Middle frontal gyrus (tissue), 1 donor: ENCODE measurements at regions not wholly inside any gene's neighbourhood (a gene's known extent, or its start where the extent isn't known, plus 50 kb on each side); places are given as distances from the start of the nearest gene placed in this dataset.
"Not testable (repeated sequence)": the region's sequence is repeated elsewhere in the genome, so short reads cannot be mapped to it uniquely, and the experiment has no call there.

Experiments
- DNase-seq: peaks from one replicate; pipeline ENCODE4 v3.0.0-alpha.2; 2015; ENCODE audit warnings: low spot score; ENCODE audit errors: extremely low spot score

DNA sequence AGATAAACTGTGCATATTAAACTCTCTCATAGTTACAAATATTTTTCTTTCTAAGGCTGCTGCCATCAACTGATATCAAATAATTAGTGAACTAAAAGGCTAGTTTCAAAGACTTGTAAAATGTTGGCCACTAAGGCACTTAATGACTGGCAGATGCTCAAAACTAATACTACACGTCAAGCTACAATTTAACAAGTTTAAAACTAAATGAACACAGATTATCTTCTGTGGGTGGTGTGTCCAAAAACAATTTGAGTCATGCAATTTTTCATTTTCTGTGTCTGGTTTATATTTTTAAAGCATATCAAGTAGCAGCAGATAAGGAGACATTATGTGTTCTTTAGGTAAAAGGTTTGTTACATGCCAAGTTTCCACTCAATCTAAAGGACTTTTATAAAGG, 665.1 kb downstream of the EFNA5 start:
- DNase-seq = no peak

DNA sequence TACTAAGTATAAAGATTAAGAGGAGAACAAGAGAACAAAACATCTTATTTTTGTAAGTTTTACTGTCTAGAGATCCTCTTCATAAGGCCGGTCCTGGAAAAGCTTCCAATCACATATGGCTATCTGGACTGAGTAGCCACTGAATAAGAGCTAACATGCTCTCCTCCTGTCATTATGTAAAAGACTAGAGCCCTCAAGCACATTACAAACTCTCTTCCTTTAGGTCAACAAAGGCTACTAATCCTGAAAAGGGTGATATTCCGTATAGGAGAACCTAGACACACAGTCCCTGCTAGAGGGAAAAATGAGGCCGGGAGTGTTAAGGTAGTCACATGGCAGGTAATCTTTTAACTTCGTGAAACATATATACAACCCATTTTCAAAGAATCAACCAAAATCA, 665.6 kb downstream of the EFNA5 start:
- no peak for DNase-seq

DNA sequence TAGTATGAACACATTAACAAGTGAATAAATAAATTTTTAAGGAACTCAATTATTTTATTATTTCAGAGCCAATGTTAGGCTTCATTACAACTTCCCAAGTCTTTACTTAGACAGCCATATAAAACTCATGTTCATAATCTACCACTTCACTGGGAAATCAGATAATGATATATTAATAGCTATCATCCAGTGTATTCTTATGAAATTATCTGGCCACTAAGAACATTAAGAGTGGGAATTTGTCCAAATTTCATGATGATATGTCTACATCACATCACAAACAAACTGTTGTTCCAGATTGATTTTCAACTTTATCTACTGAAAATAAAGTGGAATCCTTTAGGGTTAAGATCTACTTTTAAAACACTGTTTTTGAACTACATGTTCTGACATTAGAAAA, 668.6 kb downstream of the EFNA5 start:
- DNase-seq = no peak

DNA sequence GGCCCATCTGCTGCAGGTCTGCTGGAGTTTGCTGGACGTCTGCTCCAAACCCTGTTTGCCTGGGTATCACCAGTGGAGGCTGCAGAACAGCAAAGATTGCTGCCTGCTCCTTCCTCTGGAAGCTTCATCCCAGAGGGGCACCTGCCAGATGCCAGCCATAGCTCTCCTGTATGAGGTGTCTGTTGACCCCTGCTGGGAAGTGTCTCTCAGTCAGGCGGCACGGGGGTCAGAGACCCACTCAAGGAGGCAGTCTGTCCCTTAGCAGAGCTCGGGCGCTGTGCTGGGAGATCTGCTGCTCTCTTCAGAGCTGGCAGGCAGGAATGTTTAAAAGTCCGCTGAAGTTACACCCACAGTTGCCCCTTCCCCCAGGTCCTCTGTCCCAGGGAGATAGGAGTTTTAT, 671.2 kb downstream of the EFNA5 start:
- DNase-seq = not testable (repeated sequence)

DNA sequence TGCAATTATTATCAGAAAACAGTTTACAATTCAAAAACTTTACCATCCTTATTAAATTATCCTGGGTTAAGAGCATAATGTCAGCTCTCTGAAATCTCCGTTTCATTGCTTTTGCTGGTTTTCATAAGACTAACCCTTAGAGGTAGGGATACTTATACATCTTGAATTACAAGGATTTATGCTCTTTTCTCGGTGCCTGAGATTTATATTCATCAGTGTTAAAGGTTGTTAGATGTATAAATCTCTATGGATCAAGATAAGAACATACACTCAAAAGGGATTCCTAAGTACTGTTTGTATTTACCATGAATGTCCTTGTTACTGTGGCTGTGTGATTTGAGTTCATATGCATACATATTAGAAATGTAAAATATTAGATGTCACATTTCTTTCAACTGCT, 684.7 kb downstream of the EFNA5 start:
- DNase-seq = no peak

DNA sequence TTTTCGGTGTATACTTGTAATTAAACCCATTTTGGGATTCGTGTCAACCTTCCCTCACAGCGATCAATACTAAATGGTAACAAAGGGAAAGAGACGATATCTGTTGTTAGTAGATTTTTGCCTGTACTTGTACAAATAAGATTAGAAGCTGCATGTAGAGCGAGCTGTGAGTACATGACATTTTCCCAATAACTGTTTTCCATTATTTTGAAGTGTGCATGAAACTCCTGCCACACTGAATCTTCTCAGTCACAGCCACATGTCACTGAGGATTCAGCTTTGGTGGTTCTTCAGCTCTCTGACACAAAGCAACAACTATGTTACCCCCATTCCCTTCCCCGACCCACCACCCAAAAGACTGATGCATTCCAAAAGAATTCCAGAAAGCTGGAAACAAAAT, 685.6 kb downstream of the EFNA5 start:
- no peak for DNase-seq

DNA sequence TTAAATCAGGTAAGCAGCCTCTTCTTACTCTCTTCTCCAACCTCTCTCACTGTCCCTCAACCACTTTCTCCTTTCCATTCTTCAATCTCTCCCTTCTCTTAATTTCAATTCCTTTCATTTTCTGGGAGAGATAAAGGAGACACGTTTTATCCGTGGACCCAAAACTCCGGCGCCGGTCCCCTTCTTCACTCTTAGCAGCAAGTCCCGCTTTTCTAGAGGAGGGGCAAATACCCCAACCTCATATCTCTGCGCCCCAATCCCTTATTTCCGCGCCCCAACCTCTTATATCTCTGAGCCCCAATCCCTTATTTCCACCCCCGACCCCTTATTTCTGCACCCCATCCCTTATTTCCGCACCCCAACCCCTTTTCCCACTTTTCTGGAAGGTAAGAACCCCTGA, 691.6 kb downstream of the EFNA5 start:
- not testable (repeated sequence) for DNase-seq

DNA sequence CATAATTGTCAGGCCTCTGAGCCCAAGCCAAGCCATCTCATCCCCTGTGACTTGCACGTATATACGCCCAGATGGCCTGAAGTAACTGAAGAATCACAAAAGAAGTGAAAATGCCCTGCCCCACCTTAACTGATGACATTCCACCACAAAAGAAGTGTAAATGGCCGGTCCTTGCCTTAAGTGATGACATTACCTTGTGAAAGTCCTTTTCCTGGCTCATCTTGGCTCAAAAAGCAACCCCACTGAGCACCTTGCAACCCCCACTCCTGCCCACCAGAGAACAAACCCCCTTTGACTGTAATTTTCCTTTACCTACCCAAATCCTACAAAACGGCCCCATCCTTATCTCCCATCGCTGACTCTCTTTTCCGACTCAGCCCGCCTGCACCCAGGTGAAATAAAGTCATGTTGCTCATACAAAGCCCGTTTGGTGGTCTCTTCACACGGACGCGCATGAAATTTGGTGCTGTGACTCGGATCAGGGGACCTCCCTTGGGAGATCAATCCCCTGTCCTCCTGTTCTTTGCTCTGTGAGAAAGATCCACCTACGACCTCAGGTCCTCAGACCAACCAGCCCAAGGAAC, 692.1 kb downstream of the EFNA5 start:
- not testable (repeated sequence) for DNase-seq

DNA sequence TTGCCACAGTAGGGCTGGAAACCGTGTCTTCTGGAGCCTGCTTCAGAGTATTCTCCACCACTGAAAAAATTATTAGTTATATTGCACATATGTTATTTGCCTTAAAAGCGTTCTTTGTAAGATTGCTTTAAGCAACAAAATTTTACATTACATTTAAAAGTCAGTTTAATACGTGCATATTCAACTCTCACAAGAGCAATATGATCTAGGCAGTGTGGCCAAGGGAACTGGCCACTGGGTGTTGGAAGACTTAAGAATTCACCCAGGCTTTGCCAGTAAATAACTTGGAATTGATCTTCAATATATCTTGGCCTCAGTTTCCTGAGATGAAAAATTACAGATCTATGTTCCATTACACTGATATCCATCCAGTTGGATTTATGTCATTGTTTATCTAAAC, 694.4 kb downstream of the EFNA5 start:
- no peak for DNase-seq

DNA sequence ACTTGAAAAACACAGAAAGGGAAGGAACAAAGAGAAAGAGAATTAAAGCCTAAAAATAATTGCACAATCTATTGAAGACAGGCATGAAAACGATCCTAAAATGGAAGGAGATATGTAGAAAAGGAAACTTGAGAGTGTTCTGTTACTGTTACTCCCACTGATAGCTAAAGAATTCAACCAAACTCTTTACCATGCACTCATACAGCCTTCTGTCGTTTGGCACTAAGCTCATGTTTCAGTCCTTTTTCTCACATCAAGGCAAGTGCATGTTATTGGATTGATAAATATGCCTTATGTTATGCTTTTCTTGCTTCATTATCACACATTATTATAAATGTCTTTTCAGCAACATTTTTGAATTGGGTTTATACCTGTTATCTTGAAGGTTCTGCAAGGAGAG, 696.5 kb downstream of the EFNA5 start:
- no peak for DNase-seq

DNA sequence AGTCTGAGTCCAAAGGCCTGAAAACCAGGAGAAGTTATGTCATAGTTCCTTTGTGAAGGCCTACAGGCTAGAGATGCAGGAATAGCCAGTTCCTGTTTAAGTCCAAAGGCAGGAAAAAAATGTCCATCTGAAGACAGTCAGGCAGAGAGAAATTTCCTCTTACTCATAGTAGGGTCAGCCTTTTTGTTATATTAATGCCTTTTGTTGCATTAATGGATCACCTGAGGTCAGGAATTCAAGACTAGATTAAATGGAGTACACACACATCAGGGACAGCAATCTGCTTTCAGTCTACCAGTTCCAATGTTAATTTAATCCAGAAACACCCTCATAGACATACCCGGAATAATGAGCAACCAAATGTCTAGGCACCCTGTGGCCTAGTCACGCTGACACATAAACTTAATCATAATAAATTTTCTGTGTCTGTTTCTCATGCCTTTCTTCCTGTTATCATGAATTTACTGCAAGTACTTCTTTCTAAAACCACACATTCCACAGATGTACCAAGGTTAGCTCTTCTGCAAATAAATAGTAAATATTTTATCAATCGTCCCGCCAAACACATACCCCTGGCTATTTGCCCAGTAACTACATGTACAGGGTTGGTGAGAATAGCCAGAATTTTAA, 703.9 kb downstream of the EFNA5 start:
- DNase-seq = no peak

DNA sequence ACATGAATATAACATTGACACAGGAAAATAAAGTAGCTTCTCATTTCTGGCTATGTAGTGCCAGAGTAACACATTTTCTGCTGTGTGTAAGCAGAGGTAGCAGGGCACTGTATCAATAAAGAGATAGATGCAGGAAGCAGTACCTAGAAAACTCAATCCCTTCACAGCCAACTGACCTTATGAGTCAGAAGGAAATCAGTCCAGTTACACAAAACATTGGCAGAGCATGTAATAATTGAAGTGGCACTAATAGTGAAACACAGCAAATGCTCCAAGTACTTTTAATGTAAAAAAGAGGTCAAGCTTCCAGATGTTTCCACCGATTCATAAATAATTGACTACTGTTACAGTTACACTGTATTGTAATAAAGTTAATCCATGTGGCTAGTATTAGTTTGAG, 706.6 kb downstream of the EFNA5 start:
- no peak for DNase-seq

DNA sequence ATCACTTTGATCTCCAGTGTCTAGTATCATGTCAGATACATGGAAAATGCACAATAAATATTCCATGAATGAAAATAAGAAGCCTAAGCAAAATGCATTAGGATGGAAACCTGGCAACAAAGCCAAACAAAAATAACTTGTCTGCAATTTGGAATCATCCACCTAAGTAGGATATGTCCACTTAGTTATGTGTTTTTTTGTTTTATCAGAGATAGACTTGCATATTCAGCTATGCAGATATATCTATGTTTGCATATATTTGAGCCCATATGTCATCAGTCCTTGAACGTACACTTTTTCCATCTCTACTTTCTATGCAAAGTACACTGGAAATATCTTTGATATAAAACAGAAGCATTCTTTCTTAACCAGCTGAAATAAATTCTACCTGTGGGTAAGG, 707.1 kb downstream of the EFNA5 start:
- DNase-seq = no peak

DNA sequence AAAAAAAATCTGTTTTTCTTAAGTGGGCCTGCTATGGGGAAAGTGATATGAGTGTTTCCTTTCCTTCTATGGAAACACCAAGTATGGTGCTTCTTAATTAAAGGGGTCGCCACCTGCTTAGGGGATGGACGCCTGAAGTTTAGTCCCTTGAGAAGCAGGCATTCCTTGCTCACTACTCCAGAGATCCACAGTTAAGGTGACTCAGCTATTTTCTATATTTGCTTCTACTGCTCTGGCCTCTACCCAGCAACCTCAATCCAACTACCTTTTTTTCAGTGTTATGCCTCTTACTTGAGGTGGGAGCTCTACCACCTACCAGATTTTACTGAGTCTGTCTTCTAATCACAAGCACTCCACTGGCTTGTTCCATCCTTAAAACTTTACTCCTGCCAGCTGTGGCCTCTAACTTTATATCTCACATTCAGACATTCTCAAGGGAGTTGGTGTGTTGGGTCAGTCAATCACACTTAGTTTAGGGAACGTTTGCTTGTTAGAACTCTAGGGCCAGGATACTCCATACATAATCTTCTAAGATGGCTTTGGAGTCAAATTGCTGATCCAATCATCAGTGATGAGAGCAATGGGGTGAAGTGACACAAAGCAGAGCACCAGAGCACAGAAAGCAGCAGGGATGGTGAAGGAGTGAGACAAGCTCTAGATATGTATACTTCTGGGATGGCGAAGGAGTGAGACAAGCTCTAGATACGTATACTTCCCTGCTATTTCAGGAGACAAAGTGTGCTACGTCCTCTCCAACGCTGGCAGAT, 708.1 kb downstream of the EFNA5 start:
- no peak for DNase-seq

DNA sequence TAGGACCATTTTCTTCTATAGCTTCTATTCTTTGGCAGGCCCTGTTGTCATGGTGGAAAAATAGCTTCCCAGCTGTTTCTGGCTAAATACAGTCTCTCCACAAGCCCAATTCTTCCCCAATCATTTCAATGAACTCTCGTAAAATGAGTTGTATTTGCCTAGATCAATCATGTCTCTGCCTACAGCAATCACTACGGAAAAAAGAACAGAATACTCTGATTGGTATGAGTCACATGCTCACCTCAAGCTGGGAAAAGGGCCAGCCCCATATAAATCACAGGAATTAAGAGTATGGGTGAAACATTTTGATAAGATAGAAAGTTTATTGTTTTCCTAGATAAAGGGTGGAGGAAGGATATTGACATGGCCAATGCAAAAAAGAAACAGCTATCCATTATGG, 711.4 kb downstream of the EFNA5 start:
- no peak for DNase-seq

DNA sequence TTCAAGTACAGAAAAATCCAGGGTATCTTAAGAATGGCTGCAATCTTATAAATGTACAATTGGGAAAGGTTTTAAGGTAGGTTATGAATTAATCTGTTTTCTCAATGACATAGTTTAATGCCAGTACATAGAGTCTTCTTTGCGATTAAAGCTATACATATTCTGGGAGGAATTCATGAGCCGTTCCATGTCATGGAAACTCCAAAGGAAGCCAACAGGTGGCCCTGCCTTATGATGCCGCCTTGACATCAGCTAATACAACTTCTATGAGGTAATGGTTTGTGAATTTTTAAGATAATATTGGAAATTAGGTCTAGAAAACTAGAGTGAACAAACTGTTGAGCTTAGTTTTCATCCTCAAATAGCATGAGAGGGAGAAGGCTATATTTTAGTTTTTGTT, 713.4 kb downstream of the EFNA5 start:
- DNase-seq = no peak

DNA sequence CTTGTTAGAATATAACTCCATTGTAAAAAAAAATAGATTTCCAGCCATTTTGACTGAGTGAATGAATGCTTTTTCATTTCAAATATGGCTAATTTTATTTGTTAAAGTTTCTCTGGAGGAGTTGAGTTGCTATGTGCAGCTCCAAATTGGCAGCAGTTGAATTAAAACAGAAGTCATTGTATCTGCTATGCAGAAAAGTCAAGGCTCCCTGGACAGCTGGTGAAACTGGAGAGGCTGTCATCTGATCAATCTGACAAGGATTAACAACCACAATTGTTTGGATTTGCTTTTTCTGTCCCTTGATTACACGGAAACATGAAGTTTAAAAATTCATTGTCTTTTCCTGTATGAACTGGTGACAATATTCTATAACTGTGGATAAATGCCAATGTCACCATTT, 713.9 kb downstream of the EFNA5 start:
- DNase-seq = no peak

DNA sequence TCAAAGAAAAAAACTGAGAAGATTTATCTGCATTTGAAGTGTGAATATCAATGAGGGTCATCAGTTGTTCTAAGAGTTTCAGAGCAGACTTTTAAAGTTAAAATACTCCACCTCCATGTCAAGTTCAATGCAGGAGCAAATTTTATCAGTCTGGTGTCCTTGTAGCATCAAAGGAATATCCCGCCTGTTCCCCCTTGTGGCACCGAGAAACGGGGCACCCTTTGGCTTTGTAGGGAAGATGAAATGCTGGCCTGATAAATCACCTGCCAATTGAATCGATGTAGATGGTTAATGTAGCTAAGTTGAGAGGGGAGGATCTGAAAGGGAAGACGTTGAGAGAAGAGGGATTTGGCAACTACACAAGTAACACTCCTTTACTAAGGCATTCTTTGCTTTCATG, 714.5 kb downstream of the EFNA5 start:
- no peak for DNase-seq

DNA sequence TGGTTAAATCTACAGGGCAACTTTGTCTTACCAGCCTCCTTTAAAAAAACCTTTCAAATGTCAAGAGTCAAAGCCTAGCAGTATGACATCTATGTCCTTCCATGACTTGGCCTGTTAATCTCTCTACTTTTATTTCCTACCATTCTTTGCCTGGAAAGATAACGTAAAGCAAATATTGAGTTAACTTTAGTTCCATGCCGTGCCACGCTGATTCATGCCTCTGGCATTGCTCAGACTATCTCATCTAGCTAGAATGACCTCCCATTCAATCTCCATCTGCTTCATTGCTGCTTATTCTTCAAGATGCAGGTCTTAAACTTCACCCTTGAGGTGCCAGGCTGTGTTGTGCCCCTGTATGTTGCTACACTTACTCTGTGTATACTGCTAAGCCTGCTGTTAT, 729.8 kb downstream of the EFNA5 start:
- DNase-seq = no peak

DNA sequence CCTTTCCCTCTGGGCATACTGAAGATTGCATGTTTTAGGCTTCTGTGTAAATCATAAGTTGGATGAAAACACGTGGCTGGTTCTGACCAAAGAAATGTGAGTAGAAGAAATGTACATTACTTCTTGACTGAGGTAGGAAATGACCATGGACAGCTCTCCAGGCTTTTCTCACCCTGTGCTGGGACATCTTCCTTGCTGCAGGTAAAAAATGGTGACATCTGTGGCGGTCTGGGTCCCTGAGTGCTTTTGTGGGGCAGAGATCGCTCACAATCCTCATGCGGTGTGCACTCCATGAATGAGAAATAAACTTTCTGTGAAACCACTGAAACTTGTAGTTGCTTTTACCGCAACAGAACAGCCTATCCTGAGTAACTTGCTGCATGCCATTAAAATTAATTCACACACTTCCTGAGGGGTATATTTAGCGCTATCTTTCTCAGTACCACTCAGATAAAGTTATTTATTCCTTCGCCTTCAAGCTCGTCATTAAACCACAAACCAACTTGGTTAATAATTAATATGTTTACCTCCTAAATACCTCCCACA, 730.4 kb downstream of the EFNA5 start:
- no peak for DNase-seq

DNA sequence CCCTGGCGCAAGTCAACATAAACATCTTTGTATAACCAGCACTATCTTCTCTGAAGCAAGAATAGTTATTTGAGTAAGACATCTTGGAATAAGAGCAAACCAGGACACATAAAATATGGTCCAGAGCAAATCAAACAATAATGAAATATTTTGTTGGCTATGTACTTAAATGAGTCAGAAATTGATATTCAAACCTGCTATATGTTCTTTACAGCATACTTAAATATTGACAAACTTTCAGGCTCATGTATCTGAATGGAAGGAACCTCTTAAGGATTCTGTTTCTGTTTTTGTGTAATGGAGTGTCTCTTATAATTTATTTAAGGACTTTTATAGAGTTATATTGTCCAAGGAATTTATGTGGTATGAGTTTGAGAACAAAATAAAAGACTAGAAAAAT, 747.3 kb downstream of the EFNA5 start:
- DNase-seq = no peak

DNA sequence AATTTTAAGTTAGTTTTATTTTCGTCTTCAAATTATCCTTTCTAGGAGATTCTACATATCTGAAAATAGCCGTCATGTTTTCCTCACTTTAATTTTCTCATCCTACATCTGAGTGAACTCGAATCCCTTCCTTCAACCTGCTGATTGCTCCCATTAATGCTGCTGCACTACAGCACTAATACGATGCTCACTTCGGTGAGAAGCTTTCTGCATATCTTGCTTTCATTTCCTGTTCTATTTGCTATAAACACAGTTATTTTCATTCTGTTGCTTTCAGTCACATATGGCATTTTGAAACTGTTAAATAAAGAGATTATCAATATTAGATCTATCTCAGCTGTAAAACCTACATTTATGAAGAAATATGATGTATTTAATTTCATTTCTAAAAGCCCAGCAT, 749.2 kb downstream of the EFNA5 start:
- DNase-seq = no peak

DNA sequence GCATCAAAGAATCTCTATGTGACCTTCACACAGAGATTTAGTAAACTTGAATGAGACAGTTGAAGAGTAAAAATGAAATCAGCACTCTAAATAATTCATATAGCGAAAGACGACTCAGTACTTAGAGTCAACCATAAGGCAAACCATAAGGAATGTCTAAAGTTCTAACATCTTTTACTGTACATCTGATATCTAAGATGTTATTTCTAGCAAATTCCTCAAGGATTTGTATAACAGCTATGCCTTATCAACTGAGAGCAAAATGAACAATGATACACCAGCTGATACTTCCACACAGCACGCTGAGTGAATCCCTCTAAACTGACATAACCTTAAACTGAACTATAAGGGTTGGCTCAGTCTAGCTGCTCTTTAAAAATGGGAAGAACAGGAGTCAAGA, 760.3 kb downstream of the EFNA5 start:
- DNase-seq = no peak
